ENCODE measurements at regions not wholly inside any gene's neighbourhood (a gene's known extent, or its start where the extent isn't known, plus 50 kb on each side); places are given as distances from the start of the nearest gene placed in this dataset.
A peak's percentile ranks its signal among the peaks of the same experiment; 100 is the strongest.

- Histone ChIP-seq H3K27me3 (ENCODE audit: control insufficient read depth in 1 of 2, insufficient read depth in 2 of 2, low read length in 2 of 2) (no peaks in the 10 kb centered on the region), H3K9me3 (ENCODE audit: control insufficient read depth in 2 of 2, insufficient read depth in 1 of 2, low read depth in 1 of 2, low read length in 1 of 2) (peaks cover 0 to 2% of the 10 kb centered on the region in 2 donors), H3K4me3 (ENCODE audit: low read depth in 1 of 2, low read length in 2 of 2) (peak overlapping the region in 1 of 2 donors; percentile 12), H3K4me1 (ENCODE audit: control insufficient read depth in 2 of 2, insufficient read depth in 2 of 2, low read length in 1 of 2) (peaks cover 0 to 2% of the 10 kb centered on the region in 2 donors), H3K27ac (ENCODE audit: low read depth in 2 of 2, low read length in 1 of 2) (no peak overlapping the region), H3K36me3 (ENCODE audit: control insufficient read depth in 2 of 2, insufficient read depth in 2 of 2, low read length in 1 of 2) (no peaks in the 10 kb centered on the region)
- WGBS, 2 donors, result 12 to 13% methylated on average over 47 of the region's 47 CpGs
Observed at GRCh38 chr11:133787379-133788141, 57.8 kb downstream of the SPATA19 start.

GRCh38 chr11:133785795-133786340 lies 59.4 kb downstream of the SPATA19 start:
- H3K4me1 ChIP-seq (ENCODE audit: control insufficient read depth in 2 of 2, insufficient read depth in 2 of 2, low read length in 1 of 2), result peaks cover 0 to 2% of the 10 kb centered on the region in 2 donors
- no peaks in the 10 kb centered on the region for H3K27me3 ChIP-seq (ENCODE audit: control insufficient read depth in 1 of 2, insufficient read depth in 2 of 2, low read length in 2 of 2)
- H3K9me3 ChIP-seq (ENCODE audit: control insufficient read depth in 2 of 2, insufficient read depth in 1 of 2, low read depth in 1 of 2, low read length in 1 of 2), result peaks cover 0 to 6% of the 10 kb centered on the region in 2 donors
- H3K27ac ChIP-seq (ENCODE audit: low read depth in 2 of 2, low read length in 1 of 2), result no peak overlapping the region
- H3K36me3 ChIP-seq (ENCODE audit: control insufficient read depth in 2 of 2, insufficient read depth in 2 of 2, low read length in 1 of 2), result no peaks in the 10 kb centered on the region
- WGBS, 2 donors, result 70 to 72% methylated on average over 10 of the region's 10 CpGs
- H3K4me3 ChIP-seq (ENCODE audit: low read depth in 1 of 2, low read length in 2 of 2), result no peak overlapping the region

GRCh38 chr11:133784359-133784758 lies 61.0 kb downstream of the SPATA19 start:
- Histone ChIP-seq H3K27ac (ENCODE audit: low read depth in 2 of 2, low read length in 1 of 2) (no peak overlapping the region), H3K27me3 (ENCODE audit: control insufficient read depth in 1 of 2, insufficient read depth in 2 of 2, low read length in 2 of 2) (no peaks in the 10 kb centered on the region), H3K4me3 (ENCODE audit: low read depth in 1 of 2, low read length in 2 of 2) (no peak overlapping the region), H3K9me3 (ENCODE audit: control insufficient read depth in 2 of 2, insufficient read depth in 1 of 2, low read depth in 1 of 2, low read length in 1 of 2) (peaks cover 0 to 6% of the 10 kb centered on the region in 2 donors), H3K4me1 (ENCODE audit: control insufficient read depth in 2 of 2, insufficient read depth in 2 of 2, low read length in 1 of 2) (peaks cover 0 to 2% of the 10 kb centered on the region in 2 donors), H3K36me3 (ENCODE audit: control insufficient read depth in 2 of 2, insufficient read depth in 2 of 2, low read length in 1 of 2) (no peaks in the 10 kb centered on the region)
- 78 to 84% methylated on average over 6 of the region's 6 CpGs for WGBS, 2 donors

GRCh38 chr11:133782116-133782725 lies 63.1 kb downstream of the SPATA19 start:
- Histone ChIP-seq H3K4me1 (ENCODE audit: control insufficient read depth in 2 of 2, insufficient read depth in 2 of 2, low read length in 1 of 2) (no peaks in the 10 kb centered on the region), H3K36me3 (ENCODE audit: control insufficient read depth in 2 of 2, insufficient read depth in 2 of 2, low read length in 1 of 2) (no peaks in the 10 kb centered on the region), H3K27ac (ENCODE audit: low read depth in 2 of 2, low read length in 1 of 2) (no peak overlapping the region), H3K27me3 (ENCODE audit: control insufficient read depth in 1 of 2, insufficient read depth in 2 of 2, low read length in 2 of 2) (no peaks in the 10 kb centered on the region), H3K4me3 (ENCODE audit: low read depth in 1 of 2, low read length in 2 of 2) (no peak overlapping the region), H3K9me3 (ENCODE audit: control insufficient read depth in 2 of 2, insufficient read depth in 1 of 2, low read depth in 1 of 2, low read length in 1 of 2) (peaks cover 0 to 6% of the 10 kb centered on the region in 2 donors)
- 90 to 91% methylated on average over 27 to 37 of the region's 37 CpGs for whole genome bisulfite sequencing, 2 donors

GRCh38 chr11:133778161-133778560 lies 67.2 kb downstream of the SPATA19 start:
- H3K9me3 ChIP-seq (ENCODE audit: control insufficient read depth in 2 of 2, insufficient read depth in 1 of 2, low read depth in 1 of 2, low read length in 1 of 2), result peaks cover 0 to 4% of the 10 kb centered on the region in 2 donors
- no peaks in the 10 kb centered on the region for H3K36me3 ChIP-seq (ENCODE audit: control insufficient read depth in 2 of 2, insufficient read depth in 2 of 2, low read length in 1 of 2)
- no peak overlapping the region for H3K4me3 ChIP-seq (ENCODE audit: low read depth in 1 of 2, low read length in 2 of 2)
- WGBS, 2 donors, result 37 to 44% methylated on average over 18 of the region's 18 CpGs
- H3K4me1 ChIP-seq (ENCODE audit: control insufficient read depth in 2 of 2, insufficient read depth in 2 of 2, low read length in 1 of 2), result no peaks in the 10 kb centered on the region
- H3K27ac ChIP-seq (ENCODE audit: low read depth in 2 of 2, low read length in 1 of 2), result no peak overlapping the region
- no peaks in the 10 kb centered on the region for H3K27me3 ChIP-seq (ENCODE audit: control insufficient read depth in 1 of 2, insufficient read depth in 2 of 2, low read length in 2 of 2)

- H3K27me3 ChIP-seq (ENCODE audit: control insufficient read depth in 1 of 2, insufficient read depth in 2 of 2, low read length in 2 of 2), result no peaks in the 10 kb centered on the region
Observed at GRCh38 chr11:133776671-133777367, 68.5 kb downstream of the SPATA19 start.

GRCh38 chr11:133762538-133762937 lies 82.8 kb downstream of the SPATA19 start:
- WGBS, 2 donors, result 54 to 55% methylated on average over 1 of the region's 1 CpG
- H3K4me3 ChIP-seq (ENCODE audit: low read depth in 1 of 2, low read length in 2 of 2), result no peak overlapping the region
- no peak overlapping the region for H3K27ac ChIP-seq (ENCODE audit: low read depth in 2 of 2, low read length in 1 of 2)
- H3K36me3 ChIP-seq (ENCODE audit: control insufficient read depth in 2 of 2, insufficient read depth in 2 of 2, low read length in 1 of 2), result no peaks in the 10 kb centered on the region
- H3K4me1 ChIP-seq (ENCODE audit: control insufficient read depth in 2 of 2, insufficient read depth in 2 of 2, low read length in 1 of 2), result no peaks in the 10 kb centered on the region
- H3K9me3 ChIP-seq (ENCODE audit: control insufficient read depth in 2 of 2, insufficient read depth in 1 of 2, low read depth in 1 of 2, low read length in 1 of 2), result peaks cover 0 to 1% of the 10 kb centered on the region in 2 donors
- no peaks in the 10 kb centered on the region for H3K27me3 ChIP-seq (ENCODE audit: control insufficient read depth in 1 of 2, insufficient read depth in 2 of 2, low read length in 2 of 2)

More at GRCh38 chr11:133776671-133777367, 68.5 kb downstream of the SPATA19 start:
- H3K9me3 ChIP-seq (ENCODE audit: control insufficient read depth in 2 of 2, insufficient read depth in 1 of 2, low read depth in 1 of 2, low read length in 1 of 2), result no peaks in the 10 kb centered on the region
- H3K27ac ChIP-seq (ENCODE audit: low read depth in 2 of 2, low read length in 1 of 2), result no peak overlapping the region
- H3K4me1 ChIP-seq (ENCODE audit: control insufficient read depth in 2 of 2, insufficient read depth in 2 of 2, low read length in 1 of 2), result no peaks in the 10 kb centered on the region
- no peak overlapping the region for H3K4me3 ChIP-seq (ENCODE audit: low read depth in 1 of 2, low read length in 2 of 2)
- H3K36me3 ChIP-seq (ENCODE audit: control insufficient read depth in 2 of 2, insufficient read depth in 2 of 2, low read length in 1 of 2), result no peaks in the 10 kb centered on the region
- WGBS, 2 donors, result 73 to 77% methylated on average over 11 of the region's 11 CpGs

GRCh38 chr11:133753150-133753549 lies 92.2 kb downstream of the SPATA19 start:
- Histone ChIP-seq H3K9me3 (ENCODE audit: control insufficient read depth in 2 of 2, insufficient read depth in 1 of 2, low read depth in 1 of 2, low read length in 1 of 2) (peaks cover 0 to 7% of the 10 kb centered on the region in 2 donors), H3K27ac (ENCODE audit: low read depth in 2 of 2, low read length in 1 of 2) (no peak overlapping the region), H3K4me3 (ENCODE audit: low read depth in 1 of 2, low read length in 2 of 2) (no peak overlapping the region), H3K36me3 (ENCODE audit: control insufficient read depth in 2 of 2, insufficient read depth in 2 of 2, low read length in 1 of 2) (no peaks in the 10 kb centered on the region), H3K4me1 (ENCODE audit: control insufficient read depth in 2 of 2, insufficient read depth in 2 of 2, low read length in 1 of 2) (no peaks in the 10 kb centered on the region), H3K27me3 (ENCODE audit: control insufficient read depth in 1 of 2, insufficient read depth in 2 of 2, low read length in 2 of 2) (no peaks in the 10 kb centered on the region)
- WGBS, 2 donors, result 80 to 84% methylated on average over 10 of the region's 10 CpGs

- Histone ChIP-seq H3K4me3 (ENCODE audit: low read depth in 1 of 2, low read length in 2 of 2) (no peak overlapping the region), H3K4me1 (ENCODE audit: control insufficient read depth in 2 of 2, insufficient read depth in 2 of 2, low read length in 1 of 2) (no peaks in the 10 kb centered on the region), H3K27ac (ENCODE audit: low read depth in 2 of 2, low read length in 1 of 2) (no peak overlapping the region), H3K27me3 (ENCODE audit: control insufficient read depth in 1 of 2, insufficient read depth in 2 of 2, low read length in 2 of 2) (no peaks in the 10 kb centered on the region), H3K36me3 (ENCODE audit: control insufficient read depth in 2 of 2, insufficient read depth in 2 of 2, low read length in 1 of 2) (no peaks in the 10 kb centered on the region), H3K9me3 (ENCODE audit: control insufficient read depth in 2 of 2, insufficient read depth in 1 of 2, low read depth in 1 of 2, low read length in 1 of 2) (peaks cover 0 to 4% of the 10 kb centered on the region in 2 donors)
- WGBS, 2 donors, result 77 to 82% methylated on average over 1 of the region's 1 CpG
Observed at GRCh38 chr11:133749841-133750240, 95.5 kb downstream of the SPATA19 start.

All from esophagus (tissue), 2 donors.